Osteoblast (primary cell): ENCODE measurements at regions not wholly inside any gene's neighbourhood (a gene's known extent, or its start where the extent isn't known, plus 50 kb on each side); places are given as distances from the start of the nearest gene placed in this dataset.

Experiments used
- DNase-seq: peaks from one replicate; pipeline ENCODE4 v3.0.0; 2011; ENCODE audit warnings: low spot score, mixed read lengths; ENCODE audit not compliant: insufficient read length; ENCODE audit errors: missing footprints
- H2AFZ ChIP-seq: 2 replicates; pipeline ENCODE4 v1.6.0; 2011; ENCODE audit warnings: mild to moderate bottlenecking, low read length
- H3K27ac ChIP-seq: 2 replicates; pipeline ENCODE4 v1.5.1; 2011; ENCODE audit warnings: mild to moderate bottlenecking, low read depth, low read length, moderate library complexity
- H3K27me3 ChIP-seq: 2 replicates; pipeline ENCODE4 v1.6.0; 2012; ENCODE audit warnings: mild to moderate bottlenecking, control low read depth, inconsistent platforms, low read length, moderate library complexity; ENCODE audit not compliant: insufficient read depth
- H3K36me3 ChIP-seq: 2 replicates; pipeline ENCODE4 v1.5.1; 2011; ENCODE audit warnings: mild to moderate bottlenecking, low read length, control low read depth, moderate library complexity; ENCODE audit not compliant: insufficient read depth
- H3K4me1 ChIP-seq: 2 replicates; pipeline ENCODE4 v1.5.1; 2011; ENCODE audit warnings: mild to moderate bottlenecking, low read length, control low read depth, moderate library complexity; ENCODE audit not compliant: insufficient read depth
- H3K4me2 ChIP-seq: 2 replicates; pipeline ENCODE4 v1.6.0; 2011; ENCODE audit warnings: mild to moderate bottlenecking, low read length; ENCODE audit not compliant: insufficient read depth
- H3K4me3 ChIP-seq: fragments of 200-600 bp; sonication (generic); 3 replicates; pipeline ENCODE4 v1.5.1; 2012; ENCODE audit warnings: mild to moderate bottlenecking, low read length, inconsistent platforms; ENCODE audit not compliant: insufficient read depth
- H3K79me2 ChIP-seq: 2 replicates; pipeline ENCODE4 v1.6.0; 2012; ENCODE audit warnings: mild to moderate bottlenecking, low read length, control low read depth, inconsistent platforms; ENCODE audit not compliant: insufficient read depth
- H3K9me3 ChIP-seq: 2 replicates; pipeline ENCODE4 v1.5.1; 2011; ENCODE audit warnings: low read depth, low read length, control low read depth
- H4K20me1 ChIP-seq: 2 replicates; pipeline ENCODE4 v1.6.0; 2012; ENCODE audit warnings: mild to moderate bottlenecking, low read length, control low read depth; ENCODE audit not compliant: insufficient read depth
- TF ChIP-seq, protein P1 (sequence below): IDR thresholded peaks from 2 replicates; pipeline ENCODE4 v1.5.1; 2011; ENCODE audit warnings: mild to moderate bottlenecking, low read depth, low read length, moderate library complexity; ENCODE audit errors: extremely low read depth

DNA sequence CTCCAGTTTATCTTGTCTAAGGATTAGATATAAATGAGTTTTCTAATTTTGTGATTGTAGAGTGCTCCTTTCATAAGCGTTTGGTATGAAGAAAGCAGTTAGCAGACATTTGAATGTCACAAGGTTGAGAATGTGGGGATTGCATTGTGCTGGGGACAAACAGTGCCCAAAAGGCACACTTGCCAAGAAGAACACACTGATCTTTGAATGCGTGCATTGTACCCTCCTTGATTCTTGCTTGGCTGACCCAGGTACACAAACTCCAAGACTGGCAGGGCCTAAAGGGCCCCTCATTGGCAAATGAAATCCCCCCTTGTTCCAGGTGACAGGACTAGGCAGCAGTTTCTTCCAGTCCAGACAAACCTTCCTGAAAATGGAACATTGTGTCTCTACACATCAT is 96.9 kb upstream of the LIFR start:
- DNase-seq, result no peak
- no peaks in the 10 kb centered on the region for H4K20me1 ChIP-seq
- no peaks in the 10 kb centered on the region for H3K9me3 ChIP-seq
- H3K27ac ChIP-seq, result no peak overlapping the region
- no peak overlapping the region for H3K4me2 ChIP-seq
- H3K79me2 ChIP-seq, result no peaks in the 10 kb centered on the region
- no peak overlapping the region for H3K4me3 ChIP-seq
- no peaks in the 10 kb centered on the region for H3K36me3 ChIP-seq
- peaks cover 9% of the 10 kb centered on the region for H3K4me1 ChIP-seq
- H3K27me3 ChIP-seq, result peaks cover 18% of the 10 kb centered on the region
- TF ChIP-seq, protein P1, sequence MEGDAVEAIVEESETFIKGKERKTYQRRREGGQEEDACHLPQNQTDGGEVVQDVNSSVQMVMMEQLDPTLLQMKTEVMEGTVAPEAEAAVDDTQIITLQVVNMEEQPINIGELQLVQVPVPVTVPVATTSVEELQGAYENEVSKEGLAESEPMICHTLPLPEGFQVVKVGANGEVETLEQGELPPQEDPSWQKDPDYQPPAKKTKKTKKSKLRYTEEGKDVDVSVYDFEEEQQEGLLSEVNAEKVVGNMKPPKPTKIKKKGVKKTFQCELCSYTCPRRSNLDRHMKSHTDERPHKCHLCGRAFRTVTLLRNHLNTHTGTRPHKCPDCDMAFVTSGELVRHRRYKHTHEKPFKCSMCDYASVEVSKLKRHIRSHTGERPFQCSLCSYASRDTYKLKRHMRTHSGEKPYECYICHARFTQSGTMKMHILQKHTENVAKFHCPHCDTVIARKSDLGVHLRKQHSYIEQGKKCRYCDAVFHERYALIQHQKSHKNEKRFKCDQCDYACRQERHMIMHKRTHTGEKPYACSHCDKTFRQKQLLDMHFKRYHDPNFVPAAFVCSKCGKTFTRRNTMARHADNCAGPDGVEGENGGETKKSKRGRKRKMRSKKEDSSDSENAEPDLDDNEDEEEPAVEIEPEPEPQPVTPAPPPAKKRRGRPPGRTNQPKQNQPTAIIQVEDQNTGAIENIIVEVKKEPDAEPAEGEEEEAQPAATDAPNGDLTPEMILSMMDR, result no peak
- no peak overlapping the region for H2AFZ ChIP-seq

DNA sequence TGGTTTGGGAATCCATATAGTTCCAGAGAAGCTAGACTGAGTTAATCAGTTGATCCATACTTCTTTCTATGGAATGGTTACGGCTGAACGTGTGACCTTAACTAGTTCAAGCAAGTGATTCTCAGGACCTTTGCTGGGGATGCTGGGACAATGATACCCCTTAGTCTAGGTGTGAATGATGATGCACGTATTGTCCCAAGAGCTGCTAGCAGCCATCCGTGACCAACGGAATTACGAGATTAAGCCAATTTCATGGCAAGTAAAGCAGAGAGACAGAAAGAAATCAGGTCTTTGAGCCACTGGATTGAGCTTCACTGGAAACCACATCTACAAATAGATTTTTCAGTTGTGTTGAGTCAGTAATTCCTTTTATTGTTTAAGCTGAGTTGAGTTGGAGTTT is 99.2 kb upstream of the LIFR start:
- Histone ChIP-seq H3K4me1 (peaks cover 9% of the 10 kb centered on the region), H3K79me2 (no peaks in the 10 kb centered on the region), H3K4me3 (no peak overlapping the region), H3K36me3 (no peaks in the 10 kb centered on the region), H3K4me2 (no peak overlapping the region), H3K27me3 (peaks cover 19% of the 10 kb centered on the region), H3K27ac (no peak overlapping the region), H4K20me1 (no peaks in the 10 kb centered on the region), H2AFZ (no peak overlapping the region), H3K9me3 (no peaks in the 10 kb centered on the region)
- no peak for DNase-seq
- TF ChIP-seq, protein P1, result no peak

DNA sequence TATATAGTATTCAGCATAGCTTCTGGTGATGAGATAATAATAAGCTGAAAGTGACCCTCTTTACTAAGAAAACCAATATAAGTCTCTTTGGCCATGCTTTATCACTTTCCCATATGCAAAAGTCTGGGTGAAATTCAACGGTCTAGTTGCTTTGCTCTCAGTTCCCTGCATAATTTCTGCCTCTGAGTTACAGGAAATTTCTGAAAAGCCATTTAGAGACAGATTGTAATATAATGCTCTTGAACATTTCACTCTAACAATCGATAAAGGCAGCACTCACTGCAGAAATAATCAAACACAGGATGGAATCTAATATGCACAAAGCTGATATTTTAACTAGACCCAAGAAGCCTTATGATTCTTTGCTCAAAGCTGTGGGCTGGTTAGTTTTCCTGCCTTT is 100.1 kb upstream of the LIFR start:
- Histone ChIP-seq H3K27ac (no peak overlapping the region), H3K4me3 (no peak overlapping the region), H2AFZ (no peak overlapping the region), H3K4me1 (peaks cover 4% of the 10 kb centered on the region), H3K27me3 (peaks cover 19% of the 10 kb centered on the region), H3K9me3 (no peaks in the 10 kb centered on the region), H4K20me1 (no peaks in the 10 kb centered on the region), H3K36me3 (no peaks in the 10 kb centered on the region), H3K79me2 (no peaks in the 10 kb centered on the region), H3K4me2 (no peak overlapping the region)
- DNase-seq, result no peak
- TF ChIP-seq, protein P1, result no peak

DNA sequence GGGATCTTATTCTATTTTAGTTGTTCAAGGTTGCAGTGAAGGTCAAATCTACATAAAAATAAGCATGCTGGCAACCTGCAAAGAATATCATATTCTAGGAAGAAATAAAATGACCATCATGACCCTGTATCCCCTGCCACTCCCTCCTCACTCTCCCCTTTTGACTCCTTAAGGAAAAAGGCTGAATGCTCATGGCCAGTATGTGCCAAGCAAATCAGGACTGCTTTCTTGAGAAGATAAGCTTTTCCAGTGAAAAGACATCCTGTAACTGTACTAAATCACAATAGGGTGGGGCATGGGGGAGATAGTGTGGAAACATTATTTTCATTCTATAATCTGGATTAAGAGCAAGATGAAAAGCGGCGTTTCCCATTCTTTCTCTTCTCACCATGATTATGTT is 100.6 kb upstream of the LIFR start:
- Histone ChIP-seq H3K4me3 (no peak overlapping the region), H3K9me3 (no peaks in the 10 kb centered on the region), H3K27me3 (peaks cover 19% of the 10 kb centered on the region), H3K36me3 (no peaks in the 10 kb centered on the region), H4K20me1 (no peaks in the 10 kb centered on the region), H3K27ac (no peak overlapping the region), H2AFZ (no peak overlapping the region), H3K4me1 (no peaks in the 10 kb centered on the region), H3K79me2 (no peaks in the 10 kb centered on the region), H3K4me2 (no peak overlapping the region)
- TF ChIP-seq, protein P1, result no peak
- no peak for DNase-seq
